ENCODE measurements at regions not wholly inside any gene's neighbourhood (a gene's known extent, or its start where the extent isn't known, plus 50 kb on each side); places are given as distances from the start of the nearest gene placed in this dataset.
A peak's percentile ranks its signal among the peaks of the same experiment; 100 is the strongest.

- Histone ChIP-seq H3K4me1 (no peaks in the 10 kb centered on the region; the same call in 1 of the 2 replicates), H3K27me3 (no peaks in the 10 kb centered on the region), H3K9me3 (no peaks in the 10 kb centered on the region), H3K36me3 (no peaks in the 10 kb centered on the region), H3K4me3 (ENCODE audit: low read depth, low read length) (no peak overlapping the region)
- TF ChIP-seq CTCF (IDR thresholded peaks at IDR 0.05; ENCODE audit: low read depth, low read length), result no peak
- peak; percentile 30 for DNase-seq
Observed at GRCh38 chr10:8543361-8544056, 489.0 kb downstream of the GATA3 start.

GRCh38 chr10:8544057-8544380, 489.5 kb downstream of the GATA3 start:
- no peak for TF ChIP-seq CTCF (IDR thresholded peaks at IDR 0.05; ENCODE audit: low read depth, low read length)
- Histone ChIP-seq H3K4me3 (ENCODE audit: low read depth, low read length) (no peak overlapping the region), H3K9me3 (no peaks in the 10 kb centered on the region), H3K27me3 (no peaks in the 10 kb centered on the region), H3K36me3 (no peaks in the 10 kb centered on the region), H3K4me1 (no peaks in the 10 kb centered on the region; the same call in 1 of the 2 replicates)
- no peak for DNase-seq

GRCh38 chr10:8544500-8544899, 490.0 kb downstream of the GATA3 start:
- Histone ChIP-seq H3K9me3 (no peaks in the 10 kb centered on the region), H3K4me1 (no peaks in the 10 kb centered on the region; the same call in 1 of the 2 replicates), H3K36me3 (no peaks in the 10 kb centered on the region), H3K4me3 (ENCODE audit: low read depth, low read length) (no peak overlapping the region), H3K27me3 (no peaks in the 10 kb centered on the region)
- no peak for TF ChIP-seq CTCF (IDR thresholded peaks at IDR 0.05; ENCODE audit: low read depth, low read length)
- DNase-seq, result no peak

GRCh38 chr10:8554574-8554973, 500.1 kb downstream of the GATA3 start:
- H3K4me3 ChIP-seq (ENCODE audit: low read depth, low read length), result no peak overlapping the region
- TF ChIP-seq CTCF (IDR thresholded peaks at IDR 0.05; ENCODE audit: low read depth, low read length), result no peak
- no peaks in the 10 kb centered on the region for H3K9me3 ChIP-seq
- no peak for DNase-seq
- H3K4me1 ChIP-seq, result no peaks in the 10 kb centered on the region; the same call in 1 of the 2 replicates
- H3K36me3 ChIP-seq, result no peaks in the 10 kb centered on the region
- no peaks in the 10 kb centered on the region for H3K27me3 ChIP-seq

- Histone ChIP-seq H3K36me3 (no peaks in the 10 kb centered on the region), H3K27me3 (no peaks in the 10 kb centered on the region), H3K4me1 (no peaks in the 10 kb centered on the region; the same call in 1 of the 2 replicates), H3K9me3 (no peaks in the 10 kb centered on the region), H3K4me3 (ENCODE audit: low read depth, low read length) (no peak overlapping the region)
- DNase-seq, result no peak
- no peak for TF ChIP-seq CTCF (IDR thresholded peaks at IDR 0.05; ENCODE audit: low read depth, low read length)
Observed at GRCh38 chr10:8556321-8556720, 501.8 kb downstream of the GATA3 start.

GRCh38 chr10:8563478-8563877, 509.0 kb downstream of the GATA3 start:
- H3K4me1 ChIP-seq, result no peaks in the 10 kb centered on the region
- no peak for DNase-seq
- no peak overlapping the region for H3K4me3 ChIP-seq (ENCODE audit: low read depth, low read length)
- TF ChIP-seq CTCF (IDR thresholded peaks at IDR 0.05; ENCODE audit: low read depth, low read length), result no peak
- H3K36me3 ChIP-seq, result no peaks in the 10 kb centered on the region
- H3K9me3 ChIP-seq, result no peaks in the 10 kb centered on the region
- H3K27me3 ChIP-seq, result no peaks in the 10 kb centered on the region
